ENCODE measurements at regions not wholly inside any gene's neighbourhood (a gene's known extent, or its start where the extent isn't known, plus 50 kb on each side); places are given as distances from the start of the nearest gene placed in this dataset.

DNA sequence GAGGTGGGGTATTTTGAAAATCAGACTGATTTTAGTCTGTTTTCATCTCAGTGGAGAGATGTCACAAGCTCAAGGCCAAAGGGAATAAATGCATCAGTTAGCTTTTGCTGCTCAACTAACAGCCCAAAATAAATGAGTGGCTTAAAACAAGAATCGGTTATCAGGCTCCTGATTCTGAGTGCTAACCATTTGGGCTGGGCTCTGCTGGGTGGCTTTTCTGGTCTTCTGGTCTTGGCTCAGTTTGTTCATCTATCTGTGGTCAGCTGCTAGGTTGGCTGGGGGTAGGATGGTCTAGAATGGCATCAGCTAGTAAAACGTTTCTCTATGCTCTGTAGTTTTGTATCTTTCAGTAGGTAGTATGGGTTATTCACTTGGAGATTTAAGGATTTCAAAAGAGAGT lies 357.5 kb upstream of the JAG1 start:
- no peak for ATAC-seq (ENCODE audit: low read depth)

More for the DNA sequence above, 357.5 kb upstream of the JAG1 start:
- H4K20me1 ChIP-seq (ENCODE audit: insufficient read depth, low read length) = no peaks in the 10 kb centered on the region
- H2AFZ ChIP-seq (replicated peaks; ENCODE audit: low read length, poor library complexity) = no peak overlapping the region
- POLR2A ChIA-PET (ENCODE audit: unreplicated experiment) = no interaction called here
- no peak overlapping the region for H3K23ac ChIP-seq (ENCODE audit: low read depth, low read length)
- dilution Hi-C loops (cut with HindIII; ENCODE audit: low sequenced_read_pairs, unreplicated experiment) (no loop called here), intact Hi-C loops (cut with micrococcal nuclease) (no loop called here), in situ Hi-C loops (cut with MboI; ENCODE audit: low sequenced_read_pairs) (no loop called here)
- no peaks in the 10 kb centered on the region for H3K27me3 ChIP-seq (ENCODE audit: control insufficient read depth, insufficient read depth, low read length)
- no TSS peak for BruUV-seq (replicated peaks)
- no peak overlapping the region for H2BK15ac ChIP-seq (ENCODE audit: low read depth, low read length)
- H3K9me3 ChIP-seq (ENCODE audit: control insufficient read depth, insufficient read depth, low read length) = peaks cover 2% of the 10 kb centered on the region; the same call in 1 of the 2 replicates
- CTCF ChIA-PET = no interaction called here
- no CpG with 5 or more reads among the region's 2 CpGs for WGBS, 2 experiments (ENCODE audit: extremely low coverage in 2 of 2, insufficient read length in 1 of 2)
- no peaks in the 10 kb centered on the region for H3K36me3 ChIP-seq (ENCODE audit: control insufficient read depth, insufficient read depth, low read length)
- no peak overlapping the region for H4K8ac ChIP-seq (ENCODE audit: low read depth in 2 of 2, low read length in 2 of 2)
- no peak overlapping the region for H2BK120ac ChIP-seq (ENCODE audit: low read depth, low read length)
- no peak overlapping the region for H3K4me2 ChIP-seq (ENCODE audit: low read depth, low read length)
- no peak overlapping the region for H4K5ac ChIP-seq (ENCODE audit: low read depth, low read length)
- H3K9me1 ChIP-seq (ENCODE audit: insufficient read depth, low read length) = no peaks in the 10 kb centered on the region
- no peak overlapping the region for H3K4ac ChIP-seq (ENCODE audit: low read depth, low read length)
- H2BK20ac ChIP-seq (ENCODE audit: low read depth, low read length) = no peak overlapping the region
- H2AK9ac ChIP-seq (replicated peaks; ENCODE audit: low read depth, low read length, poor library complexity) = no peak overlapping the region
- no peak overlapping the region for H2BK5ac ChIP-seq (ENCODE audit: low read depth, low read length, poor library complexity, severe bottlenecking)
- DNase-seq = no peak
- TF ChIP-seq CEBPB (IDR thresholded peaks at IDR 0.05; ENCODE audit: low read depth, low read length) = no peak
- no peak for TF ChIP-seq MAFK (IDR thresholded peaks at IDR 0.05; ENCODE audit: low read depth, low read length)
- TF ChIP-seq, protein P1, sequence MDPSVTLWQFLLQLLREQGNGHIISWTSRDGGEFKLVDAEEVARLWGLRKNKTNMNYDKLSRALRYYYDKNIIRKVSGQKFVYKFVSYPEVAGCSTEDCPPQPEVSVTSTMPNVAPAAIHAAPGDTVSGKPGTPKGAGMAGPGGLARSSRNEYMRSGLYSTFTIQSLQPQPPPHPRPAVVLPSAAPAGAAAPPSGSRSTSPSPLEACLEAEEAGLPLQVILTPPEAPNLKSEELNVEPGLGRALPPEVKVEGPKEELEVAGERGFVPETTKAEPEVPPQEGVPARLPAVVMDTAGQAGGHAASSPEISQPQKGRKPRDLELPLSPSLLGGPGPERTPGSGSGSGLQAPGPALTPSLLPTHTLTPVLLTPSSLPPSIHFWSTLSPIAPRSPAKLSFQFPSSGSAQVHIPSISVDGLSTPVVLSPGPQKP (IDR thresholded peaks at IDR 0.05; ENCODE audit: borderline replicate concordance, low read depth, low read length) = no peak
- no peak for TF ChIP-seq FOS (IDR thresholded peaks at IDR 0.05; ENCODE audit: low read depth, low read length)
- TF ChIP-seq, protein P2, sequence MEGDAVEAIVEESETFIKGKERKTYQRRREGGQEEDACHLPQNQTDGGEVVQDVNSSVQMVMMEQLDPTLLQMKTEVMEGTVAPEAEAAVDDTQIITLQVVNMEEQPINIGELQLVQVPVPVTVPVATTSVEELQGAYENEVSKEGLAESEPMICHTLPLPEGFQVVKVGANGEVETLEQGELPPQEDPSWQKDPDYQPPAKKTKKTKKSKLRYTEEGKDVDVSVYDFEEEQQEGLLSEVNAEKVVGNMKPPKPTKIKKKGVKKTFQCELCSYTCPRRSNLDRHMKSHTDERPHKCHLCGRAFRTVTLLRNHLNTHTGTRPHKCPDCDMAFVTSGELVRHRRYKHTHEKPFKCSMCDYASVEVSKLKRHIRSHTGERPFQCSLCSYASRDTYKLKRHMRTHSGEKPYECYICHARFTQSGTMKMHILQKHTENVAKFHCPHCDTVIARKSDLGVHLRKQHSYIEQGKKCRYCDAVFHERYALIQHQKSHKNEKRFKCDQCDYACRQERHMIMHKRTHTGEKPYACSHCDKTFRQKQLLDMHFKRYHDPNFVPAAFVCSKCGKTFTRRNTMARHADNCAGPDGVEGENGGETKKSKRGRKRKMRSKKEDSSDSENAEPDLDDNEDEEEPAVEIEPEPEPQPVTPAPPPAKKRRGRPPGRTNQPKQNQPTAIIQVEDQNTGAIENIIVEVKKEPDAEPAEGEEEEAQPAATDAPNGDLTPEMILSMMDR (conservative IDR thresholded peaks at IDR 0.05; ENCODE audit: low read depth, low read length) = no peak
- TF ChIP-seq MAZ (IDR thresholded peaks at IDR 0.05; ENCODE audit: borderline replicate concordance, low read depth, low read length) = no peak
- H3K9ac ChIP-seq (ENCODE audit: low read depth, low read length) = no peak overlapping the region
- H3K56ac ChIP-seq (ENCODE audit: extremely low read depth, insufficient read depth, low read length) = no peak overlapping the region
- no peak overlapping the region for H2AK5ac ChIP-seq (ENCODE audit: low read depth, low read length)
- H3K79me1 ChIP-seq (ENCODE audit: low read depth in 1 of 2, low read length in 2 of 2) = no peaks in the 10 kb centered on the region
- no peak overlapping the region for H3K14ac ChIP-seq (replicated peaks; ENCODE audit: low read depth, low read length)
- H3K18ac ChIP-seq (ENCODE audit: low read depth, low read length) = no peak overlapping the region
- no peak overlapping the region for H3K27ac ChIP-seq (ENCODE audit: insufficient read depth, low read length)
- H3K4me3 ChIP-seq (ENCODE audit: insufficient read depth, low read depth, low read length) = no peak overlapping the region
- H4K91ac ChIP-seq (ENCODE audit: insufficient read depth, low read depth, low read length) = no peak overlapping the region
- no peaks in the 10 kb centered on the region for H3K4me1 ChIP-seq (ENCODE audit: control insufficient read depth, insufficient read depth, low read length)
